ENCODE measurements at regions not wholly inside any gene's neighbourhood (a gene's known extent, or its start where the extent isn't known, plus 50 kb on each side); places are given as distances from the start of the nearest gene placed in this dataset.
"Not testable (repeated sequence)": the region's sequence is repeated elsewhere in the genome, so short reads cannot be mapped to it uniquely, and the experiment has no call there.

GRCh38 chr13:107999751-108000150 lies 215.6 kb downstream of the LIG4 start:
- no peak for DNase-seq

GRCh38 chr13:107994137-107994536 lies 221.2 kb downstream of the LIG4 start:
- DNase-seq = no peak

GRCh38 chr13:107993239-107993949 lies 221.9 kb downstream of the LIG4 start:
- no peak for DNase-seq

- DNase-seq = no peak
Observed at GRCh38 chr13:107992542-107992941, 222.8 kb downstream of the LIG4 start.

- DNase-seq = no peak
Observed at GRCh38 chr13:107977071-107977574, 238.2 kb downstream of the LIG4 start.

GRCh38 chr13:107976628-107977027 lies 238.7 kb downstream of the LIG4 start:
- no peak for DNase-seq

GRCh38 chr13:107974409-107974808 lies 240.9 kb downstream of the LIG4 start:
- no peak for DNase-seq

- DNase-seq = no peak
Observed at GRCh38 chr13:107969546-107969945, 245.8 kb downstream of the LIG4 start.

GRCh38 chr13:107968470-107968869 lies 246.9 kb downstream of the LIG4 start:
- DNase-seq = no peak

GRCh38 chr13:107964395-107964794 lies 250.9 kb downstream of the LIG4 start:
- no peak for DNase-seq

- no peak for DNase-seq
Observed at GRCh38 chr13:107961849-107962608, 253.3 kb downstream of the LIG4 start.

GRCh38 chr13:107960301-107960700 lies 255.0 kb downstream of the LIG4 start:
- DNase-seq = no peak

GRCh38 chr13:107956889-107957288 lies 258.4 kb downstream of the LIG4 start:
- no peak for DNase-seq

- DNase-seq = no peak
Observed at GRCh38 chr13:107942030-107942617, 273.2 kb downstream of the LIG4 start.

GRCh38 chr13:107941345-107942029 lies 273.8 kb downstream of the LIG4 start:
- no peak for DNase-seq

- DNase-seq = no peak
Observed at GRCh38 chr13:107937848-107938247, 277.5 kb downstream of the LIG4 start.

GRCh38 chr13:107931056-107931455 lies 284.3 kb downstream of the LIG4 start:
- DNase-seq = no peak

GRCh38 chr13:107928762-107929161 lies 286.6 kb downstream of the LIG4 start:
- no peak for DNase-seq

GRCh38 chr13:107927557-107927956 lies 287.8 kb downstream of the LIG4 start:
- DNase-seq = no peak

- not testable (repeated sequence) for DNase-seq
Observed at GRCh38 chr13:107926515-107926914, 288.8 kb downstream of the LIG4 start.

GRCh38 chr13:107916902-107917301 lies 298.4 kb downstream of the LIG4 start:
- not testable (repeated sequence) for DNase-seq

GRCh38 chr13:107912745-107913144 lies 302.6 kb downstream of the LIG4 start:
- DNase-seq = no peak
